GM12878 (cell line): ENCODE measurements at regions not wholly inside any gene's neighbourhood (a gene's known extent, or its start where the extent isn't known, plus 50 kb on each side); places are given as distances from the start of the nearest gene placed in this dataset.

ENCODE experiments used
- CTCF ChIP-seq, 3 experiments: IDR thresholded peaks in 2 of 3; conservative IDR thresholded peaks in 1 of 3; 2 replicates each; pipeline ENCODE4 v1.5.1; 2011; ENCODE audit warnings: low read depth in 3 of 3, low read length in 3 of 3, mild to moderate bottlenecking in 3 of 3, control low read depth in 2 of 3, moderate library complexity in 2 of 3, inconsistent platforms in 1 of 3, mixed read lengths in 1 of 3; ENCODE audit not compliant: control insufficient read depth in 2 of 3, insufficient read depth in 1 of 3; ENCODE audit errors: extremely low read depth in 1 of 3
- EZH2 ChIP-seq: IDR thresholded peaks from 2 replicates; pipeline ENCODE4 v1.6.1; 2012; ENCODE audit warnings: low read depth, mild to moderate bottlenecking, control low read depth, inconsistent platforms, low read length, borderline replicate concordance; ENCODE audit not compliant: control insufficient read depth
- FOS ChIP-seq: IDR thresholded peaks from 3 replicates; pipeline ENCODE4 v1.6.1; 2011; ENCODE audit warnings: borderline replicate concordance; ENCODE audit not compliant: insufficient read length; ENCODE audit errors: extremely low read depth
- NKRF ChIP-seq: fragments of 450-650 bp; conservative IDR thresholded peaks from 2 replicates; pipeline ENCODE4 v1.6.1; 2017; ENCODE audit warnings: mild to moderate bottlenecking, moderate library complexity
- RELB ChIP-seq: fragments of 450-650 bp; IDR thresholded peaks from 2 replicates; pipeline ENCODE4 v1.6.1; 2017; ENCODE audit warnings: low read depth, mild to moderate bottlenecking, moderate library complexity
- RFX5 ChIP-seq: IDR thresholded peaks from 2 replicates; pipeline ENCODE4 v1.6.1; 2011; ENCODE audit warnings: low read depth, low read length, improper control_type of control experiment
- SIN3A ChIP-seq: IDR thresholded peaks from 2 replicates; pipeline ENCODE4 v1.6.1; 2012; ENCODE audit warnings: low read depth, low read length, improper control_type of control experiment
- ZBTB40 ChIP-seq: fragments of 450-650 bp; IDR thresholded peaks from 2 replicates; pipeline ENCODE4 v1.6.1; 2016; ENCODE audit warnings: mild to moderate bottlenecking, moderate library complexity, borderline replicate concordance

DNA sequence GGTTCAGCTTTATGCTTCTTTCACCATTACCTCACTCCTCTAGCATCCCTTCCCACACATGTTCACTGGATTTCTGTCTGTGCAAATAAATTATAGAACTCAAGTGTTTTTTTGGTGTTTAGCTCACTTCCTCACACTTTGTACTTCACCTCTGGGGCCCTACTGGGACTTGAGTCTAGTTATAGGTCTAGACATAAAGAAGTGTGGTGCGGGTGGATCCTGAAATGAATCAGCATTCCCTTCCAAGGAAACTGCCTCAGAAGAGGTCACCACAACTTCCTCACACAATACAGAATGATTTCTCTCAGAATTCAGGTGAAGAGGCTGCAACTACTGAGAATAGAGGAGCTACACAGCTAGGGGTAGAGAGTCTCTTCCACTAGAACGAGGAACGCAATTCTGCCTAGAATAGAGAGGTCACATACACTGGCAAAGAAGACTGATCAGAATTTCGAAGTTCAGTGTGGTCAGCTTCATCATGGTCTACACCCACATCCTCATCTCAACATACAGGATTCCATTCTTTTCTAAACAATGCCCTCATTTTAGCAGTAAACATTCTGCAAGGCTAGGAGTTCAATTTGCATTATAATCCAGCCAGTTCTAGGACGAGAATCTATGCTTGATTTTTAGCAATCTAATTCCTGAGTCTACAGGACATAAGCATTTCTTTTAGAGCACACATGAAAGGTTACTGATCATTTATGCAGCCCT, 938.7 kb upstream of the PHF14 start (continued):
- TF ChIP-seq RELB (no peak), NKRF (no peak), ZBTB40 (no peak), CTCF (IDR thresholded peaks at IDR 0.05 in 2 of 3, conservative IDR thresholded peaks at IDR 0.05 in 1 of 3; ENCODE audit: control insufficient read depth in 2 of 3, extremely low read depth in 1 of 3, insufficient read depth in 1 of 3, low read depth in 3 of 3, low read length in 3 of 3) (no peak), RFX5 (no peak), SIN3A (no peak), FOS (no peak), EZH2 (no peak)
